PC-9 (cell line): ENCODE measurements at regions not wholly inside any gene's neighbourhood (a gene's known extent, or its start where the extent isn't known, plus 50 kb on each side); places are given as distances from the start of the nearest gene placed in this dataset.
"Not testable (repeated sequence)": the region's sequence is repeated elsewhere in the genome, so short reads cannot be mapped to it uniquely, and the experiment has no call there.

ENCODE experiments used
- BruUV-seq: library from RNA; stranded (reverse); fragments of 400-500 nt; replicated peaks from 2 replicates; lab custom pipeline; 2021; lab: Mats Ljungman, UMichigan
- CTCF ChIA-PET: fragments of 300-600 bp; sonication (Branson Sonifier 250); formaldehyde crosslinking; loops from one replicate; lab custom pipeline; 2022; ENCODE audit warnings: antibody characterized with exemption; lab: Charles Lee
- POLR2A ChIA-PET: fragments of 300-600 bp; sonication (Branson Sonifier 250); formaldehyde crosslinking; loops from one replicate; lab custom pipeline; 2022; ENCODE audit warnings: antibody characterized with exemption; ENCODE audit not compliant: unreplicated experiment; lab: Charles Lee
- DNase-seq, 2 experiments: peaks; one replicate each; pipeline versions ENCODE4 v3.0.0 to v3.0.0-alpha.2; 2015 to 2022; ENCODE audit warnings: mixed read lengths in 1 of 2
- H2AFZ ChIP-seq: fragments of 200-600 bp; sonication (generic); 2 replicates; pipeline ENCODE4 v1.8.1; 2017; ENCODE audit warnings: antibody characterized with exemption
- H3F3A ChIP-seq: fragments of 200-600 bp; sonication (generic); 2 replicates; pipeline ENCODE4 v1.8.1; 2017; ENCODE audit warnings: antibody characterized with exemption, mild to moderate bottlenecking, low read depth; ENCODE audit not compliant: insufficient read depth
- H3K27ac ChIP-seq: fragments of 200-600 bp; sonication (generic); 2 replicates; pipeline ENCODE4 v1.6.1; 2016; ENCODE audit warnings: mixed run types
- H3K27me3 ChIP-seq: fragments of 200-600 bp; sonication (generic); 2 replicates; pipeline ENCODE4 v1.6.1; 2016; ENCODE audit warnings: low read depth, mixed run types; ENCODE audit not compliant: insufficient read depth
- H3K36me3 ChIP-seq: fragments of 200-600 bp; sonication (generic); 2 replicates; pipeline ENCODE4 v1.6.1; 2016; ENCODE audit warnings: low read depth, mixed run types
- H3K4me1 ChIP-seq: fragments of 200-600 bp; sonication (generic); replicated peaks from 2 replicates; pipeline ENCODE4 v1.6.1; 2016; ENCODE audit warnings: mixed run types; ENCODE audit not compliant: insufficient read depth
- H3K4me2 ChIP-seq: fragments of 200-600 bp; sonication (generic); 2 replicates; pipeline ENCODE4 v1.6.1; 2017; ENCODE audit warnings: mixed run types
- H3K4me3 ChIP-seq: fragments of 200-600 bp; sonication (generic); 2 replicates; pipeline ENCODE4 v1.6.1; 2016; ENCODE audit warnings: mixed run types
- H3K79me2 ChIP-seq: fragments of 200-600 bp; sonication (generic); 2 replicates; pipeline ENCODE4 v1.6.1; 2017; ENCODE audit warnings: low read depth, mixed run types
- H3K9me2 ChIP-seq: fragments of 200-600 bp; sonication (generic); 2 replicates; pipeline ENCODE4 v1.8.1; 2017; ENCODE audit warnings: mild to moderate bottlenecking; ENCODE audit not compliant: insufficient read depth
- H3K9me3 ChIP-seq: fragments of 200-600 bp; sonication (generic); 2 replicates; pipeline ENCODE4 v1.8.1; 2016; ENCODE audit warnings: low read depth; ENCODE audit not compliant: insufficient read depth
- H4K20me1 ChIP-seq: fragments of 200-600 bp; sonication (generic); 2 replicates; pipeline ENCODE4 v1.8.1; 2017; ENCODE audit not compliant: insufficient read depth
- CTCF ChIP-seq: fragments of 200-600 bp; sonication (generic); conservative IDR thresholded peaks from 2 replicates; pipeline ENCODE4 v1.6.1; 2017; ENCODE audit warnings: mixed run types, antibody characterized with exemption, mild to moderate bottlenecking, moderate library complexity
- EZH2 ChIP-seq: fragments of 200-600 bp; sonication (generic); IDR thresholded peaks from 2 replicates; pipeline ENCODE4 v1.8.0; 2017; ENCODE audit warnings: antibody characterized with exemption, low read depth
- intact Hi-C: fragments of 100-400 bp; cut with micrococcal nuclease; formaldehyde crosslinking; loops from one replicate; pipeline ENCODE4 v1.10.0; 2022; ENCODE audit not compliant: unreplicated experiment

- Histone ChIP-seq H3K4me2 (no peak overlapping the region), H3K27ac (no peak overlapping the region), H3K79me2 (no peaks in the 10 kb centered on the region), H4K20me1 (no peaks in the 10 kb centered on the region), H3K4me1 (no peaks in the 10 kb centered on the region), H3K4me3 (no peak overlapping the region), H3F3A (no peaks in the 10 kb centered on the region), H2AFZ (no peak overlapping the region), H3K36me3 (no peaks in the 10 kb centered on the region), H3K27me3 (no peaks in the 10 kb centered on the region), H3K9me3 (no peaks in the 10 kb centered on the region), H3K9me2 (no peaks in the 10 kb centered on the region)
- intact Hi-C loops = no loop called here
- TF ChIP-seq CTCF (peak; percentile 59), EZH2 (no peak)
- CTCF ChIA-PET = interaction anchor here (0.7 kb wide), 1 partner anchor 673 kb away, joined by 3 read pairs; no protein-coding TSS in a partner anchor
- no TSS peak for BruUV-seq
- DNase-seq = no peak
- POLR2A ChIA-PET = no interaction called here
These were observed 69.6 kb upstream of the CXorf66 start for GRCh38 chrX:140034916-140035315.

GRCh38 chrX:140022482-140022881 lies 57.2 kb upstream of the CXorf66 start:
- Histone ChIP-seq H3K79me2 (no peaks in the 10 kb centered on the region), H3K4me1 (no peaks in the 10 kb centered on the region), H3F3A (no peaks in the 10 kb centered on the region), H3K4me3 (no peak overlapping the region), H3K27me3 (no peaks in the 10 kb centered on the region), H3K27ac (no peak overlapping the region), H4K20me1 (no peaks in the 10 kb centered on the region), H3K9me2 (no peaks in the 10 kb centered on the region), H3K4me2 (no peak overlapping the region), H3K9me3 (no peaks in the 10 kb centered on the region), H2AFZ (no peak overlapping the region), H3K36me3 (no peaks in the 10 kb centered on the region)
- CTCF ChIA-PET = no interaction called here
- no TSS peak for BruUV-seq
- no peak for DNase-seq
- TF ChIP-seq EZH2 = no peak
- TF ChIP-seq CTCF = no peak
- intact Hi-C loops = no loop called here
- POLR2A ChIA-PET = no interaction called here

GRCh38 chrX:140019134-140019533 lies 53.8 kb upstream of the CXorf66 start:
- H4K20me1 ChIP-seq, H3F3A ChIP-seq, H3K9me3 ChIP-seq, H3K36me3 ChIP-seq, H2AFZ ChIP-seq, BruUV-seq, intact Hi-C loops, H3K4me3 ChIP-seq, H3K9me2 ChIP-seq, H3K4me1 ChIP-seq, DNase-seq, H3K79me2 ChIP-seq, H3K4me2 ChIP-seq, POLR2A ChIA-PET, CTCF ChIA-PET, H3K27ac ChIP-seq, H3K27me3 ChIP-seq: not testable (repeated sequence)
